ENCODE measurements at regions not wholly inside any gene's neighbourhood (a gene's known extent, or its start where the extent isn't known, plus 50 kb on each side); places are given as distances from the start of the nearest gene placed in this dataset.

DNA sequence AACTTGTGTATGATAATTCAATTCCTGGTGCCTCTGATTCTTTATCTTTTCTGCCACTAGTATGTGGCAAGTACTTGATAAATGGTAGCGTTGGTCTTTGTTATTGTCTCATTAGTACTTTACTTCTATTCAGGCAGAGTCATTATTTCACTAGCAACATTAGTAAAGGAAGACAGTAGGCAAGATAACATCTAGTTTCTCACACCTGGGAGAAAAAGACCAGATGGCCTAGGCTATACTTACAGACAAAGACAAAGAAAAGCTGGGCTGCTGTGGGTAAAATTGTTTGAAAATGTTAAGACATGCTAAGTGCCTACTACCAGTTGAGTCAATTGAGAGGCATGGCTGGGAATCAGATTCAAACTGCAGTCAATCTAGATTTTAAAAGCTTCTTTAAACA lies 198.7 kb upstream of the CMC1 start:
- TF ChIP-seq, protein P1, sequence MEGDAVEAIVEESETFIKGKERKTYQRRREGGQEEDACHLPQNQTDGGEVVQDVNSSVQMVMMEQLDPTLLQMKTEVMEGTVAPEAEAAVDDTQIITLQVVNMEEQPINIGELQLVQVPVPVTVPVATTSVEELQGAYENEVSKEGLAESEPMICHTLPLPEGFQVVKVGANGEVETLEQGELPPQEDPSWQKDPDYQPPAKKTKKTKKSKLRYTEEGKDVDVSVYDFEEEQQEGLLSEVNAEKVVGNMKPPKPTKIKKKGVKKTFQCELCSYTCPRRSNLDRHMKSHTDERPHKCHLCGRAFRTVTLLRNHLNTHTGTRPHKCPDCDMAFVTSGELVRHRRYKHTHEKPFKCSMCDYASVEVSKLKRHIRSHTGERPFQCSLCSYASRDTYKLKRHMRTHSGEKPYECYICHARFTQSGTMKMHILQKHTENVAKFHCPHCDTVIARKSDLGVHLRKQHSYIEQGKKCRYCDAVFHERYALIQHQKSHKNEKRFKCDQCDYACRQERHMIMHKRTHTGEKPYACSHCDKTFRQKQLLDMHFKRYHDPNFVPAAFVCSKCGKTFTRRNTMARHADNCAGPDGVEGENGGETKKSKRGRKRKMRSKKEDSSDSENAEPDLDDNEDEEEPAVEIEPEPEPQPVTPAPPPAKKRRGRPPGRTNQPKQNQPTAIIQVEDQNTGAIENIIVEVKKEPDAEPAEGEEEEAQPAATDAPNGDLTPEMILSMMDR (IDR thresholded peaks at IDR 0.05): no peak
- no peak for TF ChIP-seq POLR2A (IDR thresholded peaks at IDR 0.05)

All from heart left ventricle (tissue), 13 donors.